Loucy (cell line): ENCODE measurements at regions not wholly inside any gene's neighbourhood (a gene's known extent, or its start where the extent isn't known, plus 50 kb on each side); places are given as distances from the start of the nearest gene placed in this dataset.

Source experiments
- CTCF ChIP-seq: fragments of 200-600 bp; sonication (generic); conservative IDR thresholded peaks from 2 replicates; pipeline ENCODE4 v1.5.1; 2014; ENCODE audit warnings: mild to moderate bottlenecking, antibody characterized with exemption, low read length
- EZH2phosphoT487 ChIP-seq: fragments of 200-600 bp; IDR thresholded peaks from 2 replicates; pipeline ENCODE4 v1.6.1; 2018; ENCODE audit warnings: antibody characterized with exemption, mild to moderate bottlenecking, moderate library complexity, borderline replicate concordance

GRCh38 chr10:1852841-1853240, 115.5 kb upstream of the ADARB2 start:
- TF ChIP-seq CTCF (no peak), EZH2phosphoT487 (no peak)
